Gastrocnemius medialis (tissue), 4 donors: ENCODE measurements at regions not wholly inside any gene's neighbourhood (a gene's known extent, or its start where the extent isn't known, plus 50 kb on each side); places are given as distances from the start of the nearest gene placed in this dataset.

Source experiments
- ATAC-seq, 2 donors: fragments of 150-250 bp; one replicate each; pipeline ENCODE4 v1.9.1; 2016
- DNase-seq, 2 donors: peaks; one replicate each; pipeline ENCODE4 v3.0.0-alpha.2; 2019
- H3K27ac ChIP-seq, 4 donors: fragments of 200-600 bp; sonication (generic); 1 replicate in 1 of 4; 2 replicates in 3 of 4; pipeline ENCODE4 v1.5.1; 2016 to 2018; ENCODE audit warnings: mild to moderate bottlenecking in 2 of 4, moderate library complexity in 1 of 4
- H3K27me3 ChIP-seq, 3 donors: fragments of 200-600 bp; sonication (generic) in 2 of 3; 1 replicate in 1 of 3; 2 replicates in 2 of 3; pipeline versions ENCODE4 v1.5.1 to v1.6.0; 2016 to 2019; ENCODE audit warnings: mild to moderate bottlenecking in 1 of 3, moderate library complexity in 1 of 3
- H3K36me3 ChIP-seq, 2 donors: fragments of 200-600 bp; sonication (generic) in 1 of 2; one replicate each; pipeline ENCODE4 v1.5.1; 2017 to 2018
- H3K4me1 ChIP-seq, 2 donors: fragments of 200-600 bp; sonication (generic) in 1 of 2; one replicate each; pipeline ENCODE4 v1.5.1; 2016 to 2017; ENCODE audit warnings: mild to moderate bottlenecking in 2 of 2
- H3K4me3 ChIP-seq, 4 donors: fragments of 200-600 bp; sonication (generic) in 3 of 4; 1 replicate in 1 of 4; 2 replicates in 3 of 4; pipeline ENCODE4 v1.5.1; 2016 to 2019; ENCODE audit warnings: mild to moderate bottlenecking in 2 of 4
- H3K9me3 ChIP-seq, 3 donors: fragments of 200-600 bp; sonication (generic) in 2 of 3; 1 replicate in 1 of 3; 2 replicates in 2 of 3; pipeline ENCODE4 v1.5.1; 2016 to 2019
- POLR2A ChIP-seq, 2 donors: fragments of 450-650 bp; IDR thresholded peaks; one replicate each; pipeline ENCODE4 v1.6.1; 2017; ENCODE audit warnings: antibody characterized with exemption in 2 of 2, mild to moderate bottlenecking in 2 of 2, moderate library complexity in 2 of 2
- in situ Hi-C, 4 donors: fragments of 200-750 bp; cut with MboI; loops; one replicate each; pipeline versions ENCODE4 v1.15.0 to v1.8.0; 2017; ENCODE audit warnings: low sequenced_read_pairs in 4 of 4
- intact Hi-C: fragments of 100-400 bp; cut with DNase I; formaldehyde crosslinking; loops from one replicate; pipeline ENCODE4 v1.15.1; 2023; ENCODE audit warnings: low total_unique reads
- TF ChIP-seq, protein P1 (sequence below), 5 experiments: fragments of 450-650 bp in 3 of 5; fragments of 200-600 bp in 2 of 5; sonication (generic) in 2 of 5; IDR thresholded peaks in 4 of 5; conservative IDR thresholded peaks in 1 of 5; 1 replicate in 4 of 5; 2 replicates in 1 of 5; pipeline ENCODE4 v1.5.1; 2016 to 2019; ENCODE audit warnings: antibody characterized with exemption in 5 of 5, mild to moderate bottlenecking in 3 of 5, moderate library complexity in 3 of 5

DNA sequence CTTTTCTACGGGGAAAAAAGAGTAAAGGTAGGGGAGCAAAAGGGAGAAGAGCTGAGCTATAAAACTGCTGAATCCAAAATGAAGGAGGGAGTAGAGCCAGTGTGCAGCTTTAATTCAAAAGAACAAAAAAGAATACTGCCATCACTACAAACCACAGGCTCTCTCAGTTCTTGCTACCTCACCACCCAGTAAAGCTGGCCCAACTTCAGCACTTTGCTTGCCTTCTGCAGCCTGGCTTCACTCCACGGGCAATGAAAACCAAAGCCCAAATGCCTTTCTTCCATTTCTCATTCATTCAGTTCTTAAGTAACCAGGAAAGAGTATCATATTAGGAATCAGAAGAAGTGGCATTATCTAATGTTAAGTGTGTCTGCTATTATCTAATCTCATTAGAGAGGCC, 376.8 kb downstream of the BCOR start:
- H3K27me3 ChIP-seq: peaks cover 0 to 5% (median 0%) of the 10 kb centered on the region in 3 donors
- no peak for TF ChIP-seq POLR2A (IDR thresholded peaks at IDR 0.05)
- TF ChIP-seq, protein P1, sequence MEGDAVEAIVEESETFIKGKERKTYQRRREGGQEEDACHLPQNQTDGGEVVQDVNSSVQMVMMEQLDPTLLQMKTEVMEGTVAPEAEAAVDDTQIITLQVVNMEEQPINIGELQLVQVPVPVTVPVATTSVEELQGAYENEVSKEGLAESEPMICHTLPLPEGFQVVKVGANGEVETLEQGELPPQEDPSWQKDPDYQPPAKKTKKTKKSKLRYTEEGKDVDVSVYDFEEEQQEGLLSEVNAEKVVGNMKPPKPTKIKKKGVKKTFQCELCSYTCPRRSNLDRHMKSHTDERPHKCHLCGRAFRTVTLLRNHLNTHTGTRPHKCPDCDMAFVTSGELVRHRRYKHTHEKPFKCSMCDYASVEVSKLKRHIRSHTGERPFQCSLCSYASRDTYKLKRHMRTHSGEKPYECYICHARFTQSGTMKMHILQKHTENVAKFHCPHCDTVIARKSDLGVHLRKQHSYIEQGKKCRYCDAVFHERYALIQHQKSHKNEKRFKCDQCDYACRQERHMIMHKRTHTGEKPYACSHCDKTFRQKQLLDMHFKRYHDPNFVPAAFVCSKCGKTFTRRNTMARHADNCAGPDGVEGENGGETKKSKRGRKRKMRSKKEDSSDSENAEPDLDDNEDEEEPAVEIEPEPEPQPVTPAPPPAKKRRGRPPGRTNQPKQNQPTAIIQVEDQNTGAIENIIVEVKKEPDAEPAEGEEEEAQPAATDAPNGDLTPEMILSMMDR (IDR thresholded peaks at IDR 0.05 in 4 of 5, conservative IDR thresholded peaks at IDR 0.05 in 1 of 5): no peak
- intact Hi-C loops (no loop called here), in situ Hi-C loops (loop anchor here in 1 of 4 donors (10.0 kb wide), 1 partner anchor 544 kb away; no protein-coding TSS in a partner anchor)
- no peak overlapping the region for H3K4me3 ChIP-seq
- H3K4me1 ChIP-seq: no peaks in the 10 kb centered on the region
- no peaks in the 10 kb centered on the region for H3K36me3 ChIP-seq
- H3K27ac ChIP-seq: no peak overlapping the region
- ATAC-seq (no peak), DNase-seq (no peak)
- H3K9me3 ChIP-seq: no peaks in the 10 kb centered on the region

DNA sequence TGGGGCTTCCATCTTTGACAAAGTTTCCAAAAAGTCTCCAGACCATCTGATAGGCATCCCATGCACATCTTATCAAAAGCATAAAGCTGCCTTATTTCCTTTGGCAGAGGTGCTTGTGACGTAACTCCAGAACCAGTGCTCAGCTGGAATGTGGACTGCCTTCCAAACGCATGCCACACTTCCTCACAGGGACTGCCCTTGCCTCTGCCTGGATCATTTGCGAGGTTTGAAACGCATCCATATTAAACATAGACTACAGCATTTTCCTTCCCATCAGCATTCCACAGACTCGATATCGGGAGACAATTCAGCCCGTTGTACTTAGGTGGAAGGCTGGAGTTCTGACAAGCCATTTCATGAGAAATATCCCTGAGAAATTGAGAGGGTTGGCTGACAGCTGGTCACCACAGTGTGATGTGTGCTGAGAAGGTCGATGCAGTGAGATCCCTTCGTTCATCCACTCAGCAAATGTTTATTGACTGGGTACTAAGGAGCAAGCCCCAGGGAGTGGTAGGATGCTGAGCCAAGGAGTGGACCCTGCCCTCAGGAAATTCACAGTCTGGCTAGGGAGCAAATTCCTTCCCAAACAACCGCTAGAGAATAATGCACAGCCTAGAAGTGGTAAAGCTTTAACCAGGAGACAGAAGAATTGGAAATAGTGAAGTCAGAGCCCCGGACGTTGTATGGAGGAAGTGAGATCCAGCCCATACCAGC, 376.0 kb downstream of the BCOR start:
- in situ Hi-C loops: loop anchor here in 1 of 4 donors (10.0 kb wide), 1 partner anchor 543 kb away; no protein-coding TSS in a partner anchor
- peaks cover 0 to 5% (median 0%) of the 10 kb centered on the region in 3 donors for H3K27me3 ChIP-seq
- TF ChIP-seq POLR2A (IDR thresholded peaks at IDR 0.05): no peak
- TF ChIP-seq, protein P1 (IDR thresholded peaks at IDR 0.05 in 4 of 5, conservative IDR thresholded peaks at IDR 0.05 in 1 of 5): no peak
- H3K36me3 ChIP-seq: no peaks in the 10 kb centered on the region
- no peaks in the 10 kb centered on the region for H3K4me1 ChIP-seq
- ATAC-seq (no peak), DNase-seq (no peak)
- no peak overlapping the region for H3K4me3 ChIP-seq
- no peaks in the 10 kb centered on the region for H3K9me3 ChIP-seq
- H3K27ac ChIP-seq: no peak overlapping the region
- intact Hi-C loops: no loop called here

DNA sequence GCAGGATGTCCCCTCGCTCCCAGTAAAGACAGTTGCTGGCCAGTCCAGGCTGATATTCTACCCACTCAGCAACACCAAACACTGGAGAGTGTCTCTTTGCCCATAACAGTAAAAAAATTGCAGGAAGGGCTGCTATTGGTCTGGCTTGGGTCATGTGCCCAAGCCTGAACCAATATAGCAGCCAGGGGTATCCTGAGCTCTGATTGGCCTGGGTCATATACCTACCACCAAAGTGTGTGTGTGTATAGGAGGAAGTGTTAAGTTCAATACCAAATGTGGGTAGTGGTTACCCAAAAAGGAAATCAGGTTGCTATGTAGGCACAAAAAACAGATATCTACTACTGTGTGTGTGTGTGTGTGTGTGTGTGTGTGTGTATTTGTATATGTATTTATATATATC, 373.2 kb downstream of the BCOR start:
- Histone ChIP-seq H3K4me1 (no peaks in the 10 kb centered on the region), H3K9me3 (no peaks in the 10 kb centered on the region), H3K27me3 (peaks cover 0 to 9% (median 0%) of the 10 kb centered on the region in 3 donors), H3K27ac (no peak overlapping the region), H3K4me3 (no peak overlapping the region), H3K36me3 (no peaks in the 10 kb centered on the region)
- DNase-seq (no peak), ATAC-seq (no peak)
- in situ Hi-C loops: loop anchor here in 1 of 4 donors (10.0 kb wide), 1 partner anchor 540 kb away; no protein-coding TSS in a partner anchor
- TF ChIP-seq, protein P1 (IDR thresholded peaks at IDR 0.05 in 4 of 5, conservative IDR thresholded peaks at IDR 0.05 in 1 of 5): no peak
- no peak for TF ChIP-seq POLR2A (IDR thresholded peaks at IDR 0.05)
- intact Hi-C loops: no loop called here

DNA sequence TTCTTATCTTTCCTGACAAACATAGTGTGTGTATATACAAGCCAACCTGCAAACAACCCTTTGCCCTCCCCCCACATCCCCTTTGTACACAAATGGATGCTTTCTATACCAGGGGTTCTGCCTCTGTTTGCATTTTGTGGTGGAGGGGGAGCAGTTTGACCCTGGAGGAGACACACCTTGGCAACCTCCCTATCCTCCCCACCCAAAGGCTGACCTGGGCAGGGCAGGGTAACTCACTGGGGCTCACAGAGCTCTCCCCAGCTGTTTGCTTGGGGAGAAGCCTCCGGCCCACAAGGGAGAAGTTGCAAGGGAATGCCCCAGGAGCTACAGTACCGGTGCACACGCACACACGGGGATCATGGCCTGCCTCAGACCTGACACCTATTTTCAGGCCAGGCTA, 372.6 kb downstream of the BCOR start:
- Histone ChIP-seq H3K36me3 (no peaks in the 10 kb centered on the region), H3K9me3 (no peaks in the 10 kb centered on the region), H3K4me1 (no peaks in the 10 kb centered on the region), H3K27ac (no peak overlapping the region), H3K4me3 (no peak overlapping the region), H3K27me3 (peaks cover 0 to 9% (median 0%) of the 10 kb centered on the region in 3 donors)
- TF ChIP-seq, protein P1 (IDR thresholded peaks at IDR 0.05 in 4 of 5, conservative IDR thresholded peaks at IDR 0.05 in 1 of 5): no peak
- TF ChIP-seq POLR2A (IDR thresholded peaks at IDR 0.05): no peak
- ATAC-seq (no peak), DNase-seq (no peak)
- in situ Hi-C loops (loop anchor here (10.0 to 25.0 kb wide), 4 partner anchors 437 to 540 kb away; no protein-coding TSS in a partner anchor), intact Hi-C loops (no loop called here)
